NB4 (cell line): ENCODE measurements at regions not wholly inside any gene's neighbourhood (a gene's known extent, or its start where the extent isn't known, plus 50 kb on each side); places are given as distances from the start of the nearest gene placed in this dataset.

Experiments used
- CTCF ChIP-seq: IDR thresholded peaks from one replicate; pipeline ENCODE4 v1.5.1; 2012; ENCODE audit warnings: low read depth, low read length
- MAX ChIP-seq: IDR thresholded peaks from 2 replicates; pipeline ENCODE4 v1.6.1; 2011; ENCODE audit warnings: low read depth, low read length
- MYC ChIP-seq: IDR thresholded peaks from 2 replicates; pipeline ENCODE4 v1.6.1; 2011; ENCODE audit warnings: low read depth, low read length
- POLR2A ChIP-seq: IDR thresholded peaks from 2 replicates; pipeline ENCODE4 v1.6.1; 2011; ENCODE audit warnings: mild to moderate bottlenecking; ENCODE audit not compliant: insufficient read length; ENCODE audit errors: extremely low read depth

GRCh38 chr2:37776487-37776886 is 105.0 kb upstream of the CDC42EP3 start:
- TF ChIP-seq CTCF (no peak), POLR2A (no peak), MAX (no peak), MYC (no peak)
